OCI-LY1 (cell line): ENCODE measurements at regions not wholly inside any gene's neighbourhood (a gene's known extent, or its start where the extent isn't known, plus 50 kb on each side); places are given as distances from the start of the nearest gene placed in this dataset.
"Not testable (repeated sequence)": the region's sequence is repeated elsewhere in the genome, so short reads cannot be mapped to it uniquely, and the experiment has no call there.

Experiments used
- H2AFZ ChIP-seq: fragments of 200-600 bp; sonication (generic), shearing (Covaris generic); 2 replicates; pipeline ENCODE4 v1.6.0; 2014; ENCODE audit warnings: antibody characterized with exemption, mild to moderate bottlenecking, low read length
- H3F3A ChIP-seq: fragments of 200-600 bp; sonication (generic), shearing (Covaris generic); 2 replicates; pipeline ENCODE4 v1.6.0; 2014; ENCODE audit warnings: mild to moderate bottlenecking, antibody characterized with exemption, low read length, moderate library complexity; ENCODE audit not compliant: insufficient read depth
- H3K27ac ChIP-seq: fragments of 200-600 bp; sonication (generic); 2 replicates; pipeline ENCODE4 v1.5.1; 2014; ENCODE audit warnings: low read length, mixed run types, mild to moderate bottlenecking, low read depth; ENCODE audit not compliant: poor library complexity, severe bottlenecking
- H3K27me3 ChIP-seq: fragments of 200-600 bp; sonication (generic); 2 replicates; pipeline ENCODE4 v1.6.0; 2014; ENCODE audit warnings: antibody characterized with exemption, mild to moderate bottlenecking, low read length, moderate library complexity; ENCODE audit not compliant: insufficient read depth
- H3K36me3 ChIP-seq: fragments of 200-600 bp; sonication (generic); 2 replicates; pipeline ENCODE4 v1.6.1; 2014; ENCODE audit warnings: mild to moderate bottlenecking, antibody characterized with exemption, low read length, moderate library complexity, mixed read lengths; ENCODE audit not compliant: insufficient read depth
- H3K4me1 ChIP-seq: fragments of 200-600 bp; sonication (generic); 2 replicates; pipeline ENCODE4 v1.5.1; 2014; ENCODE audit warnings: mild to moderate bottlenecking, low read length, moderate library complexity; ENCODE audit not compliant: insufficient read depth, severe bottlenecking
- H3K4me2 ChIP-seq: fragments of 200-600 bp; sonication (generic), shearing (Covaris generic); 2 replicates; pipeline ENCODE4 v1.6.1; 2014; ENCODE audit warnings: low read length
- H3K4me3 ChIP-seq: fragments of 200-600 bp; sonication (generic); 2 replicates; pipeline ENCODE4 v1.5.1; 2014; ENCODE audit warnings: low read length, low read depth, mild to moderate bottlenecking, mixed read lengths; ENCODE audit not compliant: poor library complexity, severe bottlenecking
- H3K79me2 ChIP-seq: fragments of 200-600 bp; shearing (Covaris generic); 2 replicates; pipeline ENCODE4 v1.6.1; 2016; ENCODE audit warnings: mixed run types, low read length, mixed read lengths; ENCODE audit not compliant: insufficient read depth
- H3K9ac ChIP-seq: fragments of 200-600 bp; sonication (generic), shearing (Covaris generic); 2 replicates; pipeline ENCODE4 v1.6.1; 2014; ENCODE audit warnings: mild to moderate bottlenecking, low read length, mixed read lengths
- H3K9me2 ChIP-seq: fragments of 200-600 bp; sonication (generic), shearing (Covaris generic); 2 replicates; pipeline ENCODE4 v1.6.1; 2014; ENCODE audit warnings: low read depth, mild to moderate bottlenecking, low read length, mixed read lengths
- H3K9me3 ChIP-seq: fragments of 200-600 bp; shearing (Covaris generic); 2 replicates; pipeline ENCODE4 v1.6.1; 2014; ENCODE audit warnings: low read length, mixed read lengths
- H4K20me1 ChIP-seq: fragments of 200-600 bp; sonication (generic), shearing (Covaris generic); 2 replicates; pipeline ENCODE4 v1.6.0; 2016; ENCODE audit warnings: mild to moderate bottlenecking, low read length; ENCODE audit not compliant: insufficient read depth
- CTCF ChIP-seq: fragments of 200-600 bp; sonication (generic), shearing (Covaris generic); IDR thresholded peaks from 2 replicates; pipeline ENCODE4 v1.5.1; 2017; ENCODE audit warnings: mild to moderate bottlenecking, antibody characterized with exemption, low read length, moderate library complexity, mixed read lengths
- EZH2 ChIP-seq: fragments of 200-600 bp; sonication (generic), shearing (Covaris generic); IDR thresholded peaks from 2 replicates; pipeline ENCODE4 v1.8.0; 2017; ENCODE audit warnings: borderline replicate concordance, mixed run types, mild to moderate bottlenecking, antibody characterized with exemption, low read length, moderate library complexity, mixed read lengths

- Histone ChIP-seq H3K9me2 (no peaks in the 10 kb centered on the region), H3K79me2 (no peaks in the 10 kb centered on the region), H2AFZ (no peak overlapping the region), H3K9ac (no peak overlapping the region), H3K36me3 (no peaks in the 10 kb centered on the region), H3F3A (no peaks in the 10 kb centered on the region), H3K4me2 (no peak overlapping the region), H4K20me1 (no peaks in the 10 kb centered on the region), H3K4me1 (no peaks in the 10 kb centered on the region), H3K27me3 (peaks cover 5% of the 10 kb centered on the region; the same call in 1 of the 2 replicates), H3K27ac (no peak overlapping the region), H3K4me3 (no peak overlapping the region), H3K9me3 (no peaks in the 10 kb centered on the region)
- TF ChIP-seq EZH2 (no peak), CTCF (no peak)
Observed at GRCh38 chr13:21287331-21287907, 111.0 kb downstream of the MRPL57 start.

- no peaks in the 10 kb centered on the region for H3K4me1 ChIP-seq
- TF ChIP-seq CTCF (no peak), EZH2 (no peak)
- no peak overlapping the region for H2AFZ ChIP-seq
- no peak overlapping the region for H3K27ac ChIP-seq
- H3F3A ChIP-seq: no peaks in the 10 kb centered on the region
- H3K4me3 ChIP-seq: no peak overlapping the region
- H3K79me2 ChIP-seq: no peaks in the 10 kb centered on the region
- H4K20me1 ChIP-seq: no peaks in the 10 kb centered on the region
- H3K27me3 ChIP-seq: no peaks in the 10 kb centered on the region
- no peaks in the 10 kb centered on the region for H3K9me2 ChIP-seq
- H3K9me3 ChIP-seq: no peaks in the 10 kb centered on the region
- H3K36me3 ChIP-seq: no peaks in the 10 kb centered on the region
- H3K4me2 ChIP-seq: no peak overlapping the region
- no peak overlapping the region for H3K9ac ChIP-seq
Observed at GRCh38 chr13:21289475-21289874, 113.0 kb downstream of the MRPL57 start.

- H3K4me2 ChIP-seq, H3K4me3 ChIP-seq, H3K27me3 ChIP-seq, H3K4me1 ChIP-seq, H2AFZ ChIP-seq, H3K9me3 ChIP-seq, H3K9ac ChIP-seq, H3K79me2 ChIP-seq, H3F3A ChIP-seq, H3K36me3 ChIP-seq, H3K27ac ChIP-seq, H3K9me2 ChIP-seq, H4K20me1 ChIP-seq: not testable (repeated sequence)
Observed at GRCh38 chr13:21290442-21291002, 114.1 kb downstream of the MRPL57 start.

GRCh38 chr13:21291840-21292239 is 115.4 kb downstream of the MRPL57 start:
- H3K27ac ChIP-seq: no peak overlapping the region
- no peaks in the 10 kb centered on the region for H3K9me3 ChIP-seq
- H3K4me2 ChIP-seq: no peak overlapping the region
- no peaks in the 10 kb centered on the region for H4K20me1 ChIP-seq
- no peak for TF ChIP-seq EZH2
- no peak for TF ChIP-seq CTCF
- no peak overlapping the region for H2AFZ ChIP-seq
- H3K4me3 ChIP-seq: no peak overlapping the region
- H3K79me2 ChIP-seq: no peaks in the 10 kb centered on the region
- H3F3A ChIP-seq: no peaks in the 10 kb centered on the region
- H3K9ac ChIP-seq: no peak overlapping the region
- no peaks in the 10 kb centered on the region for H3K27me3 ChIP-seq
- no peaks in the 10 kb centered on the region for H3K36me3 ChIP-seq
- no peaks in the 10 kb centered on the region for H3K9me2 ChIP-seq
- peaks cover 1% of the 10 kb centered on the region for H3K4me1 ChIP-seq
